OCI-M2 (cell line): ENCODE measurements at regions not wholly inside any gene's neighbourhood (a gene's known extent, or its start where the extent isn't known, plus 50 kb on each side); places are given as distances from the start of the nearest gene placed in this dataset.

Experiments used
- DNase-seq: peaks from one replicate; lab custom pipeline; 2025; ENCODE audit not compliant: unreplicated experiment; lab: John Stamatoyannopoulos, UW

- no peak for DNase-seq
These were observed 1615.3 kb upstream of the ZEB2 start for GRCh38 chr2:146135245-146135644.

GRCh38 chr2:146131785-146132184 lies 1611.9 kb upstream of the ZEB2 start:
- DNase-seq = no peak

GRCh38 chr2:146131048-146131447 lies 1611.1 kb upstream of the ZEB2 start:
- DNase-seq = no peak

GRCh38 chr2:146130290-146130689 lies 1610.4 kb upstream of the ZEB2 start:
- no peak for DNase-seq

GRCh38 chr2:146129231-146129630 lies 1609.3 kb upstream of the ZEB2 start:
- DNase-seq = no peak

- DNase-seq = no peak
These were observed 1608.3 kb upstream of the ZEB2 start for GRCh38 chr2:146128216-146128615.

GRCh38 chr2:146125551-146125950 lies 1605.6 kb upstream of the ZEB2 start:
- no peak for DNase-seq

GRCh38 chr2:146124741-146125140 lies 1604.8 kb upstream of the ZEB2 start:
- DNase-seq = no peak

GRCh38 chr2:146123714-146124113 lies 1603.8 kb upstream of the ZEB2 start:
- DNase-seq = no peak

GRCh38 chr2:146123256-146123655 lies 1603.3 kb upstream of the ZEB2 start:
- DNase-seq = no peak

- no peak for DNase-seq
These were observed 1599.7 kb upstream of the ZEB2 start for GRCh38 chr2:146119586-146119985.

- no peak for DNase-seq
These were observed 1589.1 kb upstream of the ZEB2 start for GRCh38 chr2:146108993-146109392.

GRCh38 chr2:146094185-146094584 lies 1574.3 kb upstream of the ZEB2 start:
- DNase-seq = no peak

- no peak for DNase-seq
These were observed 1561.5 kb upstream of the ZEB2 start for GRCh38 chr2:146081459-146081858.

GRCh38 chr2:146080925-146081324 lies 1561.0 kb upstream of the ZEB2 start:
- DNase-seq = no peak

GRCh38 chr2:146079216-146079615 lies 1559.3 kb upstream of the ZEB2 start:
- no peak for DNase-seq

GRCh38 chr2:146077156-146077555 lies 1557.2 kb upstream of the ZEB2 start:
- DNase-seq = no peak

GRCh38 chr2:146068051-146068450 lies 1548.1 kb upstream of the ZEB2 start:
- DNase-seq = no peak

- no peak for DNase-seq
These were observed 1528.2 kb upstream of the ZEB2 start for GRCh38 chr2:146048141-146048540.

GRCh38 chr2:146041274-146041910 lies 1521.5 kb upstream of the ZEB2 start:
- no peak for DNase-seq

GRCh38 chr2:146040051-146040450 lies 1520.1 kb upstream of the ZEB2 start:
- no peak for DNase-seq

GRCh38 chr2:146038014-146038413 lies 1518.1 kb upstream of the ZEB2 start:
- no peak for DNase-seq

GRCh38 chr2:146037334-146037870 lies 1517.5 kb upstream of the ZEB2 start:
- DNase-seq = no peak
